Mononuclear cell (primary cell): ENCODE measurements at regions not wholly inside any gene's neighbourhood (a gene's known extent, or its start where the extent isn't known, plus 50 kb on each side); places are given as distances from the start of the nearest gene placed in this dataset.
"Not testable (repeated sequence)": the region's sequence is repeated elsewhere in the genome, so short reads cannot be mapped to it uniquely, and the experiment has no call there.

Source experiments
- H3K27me3 ChIP-seq: 2 replicates; pipeline ENCODE4 v1.6.0; 2011; ENCODE audit warnings: low read length, control low read depth; ENCODE audit not compliant: insufficient read depth
- H3K4me1 ChIP-seq: 2 replicates; pipeline ENCODE4 v1.5.1; 2011; ENCODE audit warnings: mild to moderate bottlenecking, low read length, control low read depth; ENCODE audit not compliant: insufficient read depth
- H3K4me3 ChIP-seq: 2 replicates; pipeline ENCODE4 v1.5.1; 2011; ENCODE audit warnings: mild to moderate bottlenecking, low read length, moderate library complexity
- H3K9me3 ChIP-seq: 2 replicates; pipeline ENCODE4 v1.5.1; 2011; ENCODE audit warnings: low read depth, mild to moderate bottlenecking, control low read depth, low read length

GRCh38 chr2:31813016-31813415 lies 197.8 kb downstream of the MEMO1 start:
- Histone ChIP-seq H3K4me1 (peaks cover 17% of the 10 kb centered on the region), H3K27me3 (no peaks in the 10 kb centered on the region), H3K4me3 (no peak overlapping the region), H3K9me3 (no peaks in the 10 kb centered on the region)

- H3K27me3 ChIP-seq = no peaks in the 10 kb centered on the region
- H3K9me3 ChIP-seq = no peaks in the 10 kb centered on the region
- peaks cover 17% of the 10 kb centered on the region for H3K4me1 ChIP-seq
- H3K4me3 ChIP-seq = no peak overlapping the region
Observed at GRCh38 chr2:31812051-31812798, 198.6 kb downstream of the MEMO1 start.

GRCh38 chr2:31811482-31811881 lies 199.3 kb downstream of the MEMO1 start:
- Histone ChIP-seq H3K9me3 (no peaks in the 10 kb centered on the region), H3K4me3 (no peak overlapping the region), H3K4me1 (peaks cover 17% of the 10 kb centered on the region), H3K27me3 (no peaks in the 10 kb centered on the region)

GRCh38 chr2:31810200-31810917 lies 200.4 kb downstream of the MEMO1 start:
- H3K4me1 ChIP-seq = peaks cover 17% of the 10 kb centered on the region
- H3K27me3 ChIP-seq = no peaks in the 10 kb centered on the region
- no peaks in the 10 kb centered on the region for H3K9me3 ChIP-seq
- H3K4me3 ChIP-seq = no peak overlapping the region

- no peaks in the 10 kb centered on the region for H3K4me1 ChIP-seq
- no peak overlapping the region for H3K4me3 ChIP-seq
- no peaks in the 10 kb centered on the region for H3K27me3 ChIP-seq
- H3K9me3 ChIP-seq = no peaks in the 10 kb centered on the region
Observed at GRCh38 chr2:31805688-31806087, 205.1 kb downstream of the MEMO1 start.

GRCh38 chr2:31803481-31804153 lies 207.2 kb downstream of the MEMO1 start:
- H3K27me3 ChIP-seq, H3K4me1 ChIP-seq, H3K9me3 ChIP-seq, H3K4me3 ChIP-seq: not testable (repeated sequence)

- no peaks in the 10 kb centered on the region for H3K4me1 ChIP-seq
Observed at GRCh38 chr2:31802711-31803110, 208.1 kb downstream of the MEMO1 start.

GRCh38 chr2:31799282-31799681 lies 211.5 kb downstream of the MEMO1 start:
- H3K4me3 ChIP-seq, H3K27me3 ChIP-seq, H3K4me1 ChIP-seq, H3K9me3 ChIP-seq: not testable (repeated sequence)

More at GRCh38 chr2:31802711-31803110, 208.1 kb downstream of the MEMO1 start:
- Histone ChIP-seq H3K4me3 (no peak overlapping the region), H3K27me3 (no peaks in the 10 kb centered on the region), H3K9me3 (no peaks in the 10 kb centered on the region)

- Histone ChIP-seq H3K27me3 (no peaks in the 10 kb centered on the region), H3K4me1 (no peaks in the 10 kb centered on the region), H3K4me3 (no peak overlapping the region), H3K9me3 (no peaks in the 10 kb centered on the region)
Observed at GRCh38 chr2:31788273-31788672, 207.5 kb upstream of the SRD5A2 start.

- no peaks in the 10 kb centered on the region for H3K27me3 ChIP-seq
- H3K4me1 ChIP-seq = no peaks in the 10 kb centered on the region
- H3K9me3 ChIP-seq = no peaks in the 10 kb centered on the region
- H3K4me3 ChIP-seq = no peak overlapping the region
Observed at GRCh38 chr2:31785876-31786275, 205.1 kb upstream of the SRD5A2 start.

- Histone ChIP-seq H3K27me3 (no peaks in the 10 kb centered on the region), H3K4me1 (no peaks in the 10 kb centered on the region), H3K9me3 (no peaks in the 10 kb centered on the region), H3K4me3 (no peak overlapping the region)
Observed at GRCh38 chr2:31784868-31785267, 204.1 kb upstream of the SRD5A2 start.

GRCh38 chr2:31783446-31784091 lies 202.8 kb upstream of the SRD5A2 start:
- not testable (repeated sequence) for H3K27me3 ChIP-seq, H3K4me3 ChIP-seq, H3K4me1 ChIP-seq, H3K9me3 ChIP-seq

GRCh38 chr2:31778153-31778552 lies 197.4 kb upstream of the SRD5A2 start:
- H3K27me3 ChIP-seq = no peaks in the 10 kb centered on the region
- no peaks in the 10 kb centered on the region for H3K9me3 ChIP-seq
- no peaks in the 10 kb centered on the region for H3K4me1 ChIP-seq
- H3K4me3 ChIP-seq = no peak overlapping the region

GRCh38 chr2:31770741-31771140 lies 190.0 kb upstream of the SRD5A2 start:
- Histone ChIP-seq H3K4me1 (no peaks in the 10 kb centered on the region), H3K4me3 (no peak overlapping the region), H3K27me3 (no peaks in the 10 kb centered on the region), H3K9me3 (no peaks in the 10 kb centered on the region)
